WI38 (cell line): ENCODE measurements at regions not wholly inside any gene's neighbourhood (a gene's known extent, or its start where the extent isn't known, plus 50 kb on each side); places are given as distances from the start of the nearest gene placed in this dataset.

Experiments
- H3K4me3 ChIP-seq: 2 replicates; pipeline ENCODE4 v1.5.1; 2011; ENCODE audit warnings: low read depth, mild to moderate bottlenecking, control low read depth, low read length
- CTCF ChIP-seq: IDR thresholded peaks from 2 replicates; pipeline ENCODE4 v1.5.1; 2012; ENCODE audit warnings: low read depth, mild to moderate bottlenecking, control low read depth, low read length

GRCh38 chr12:125836647-125837046, 771.4 kb downstream of the AACS start:
- TF ChIP-seq CTCF, result no peak

GRCh38 chr12:125841332-125841731, 776.1 kb downstream of the AACS start:
- H3K4me3 ChIP-seq, result no peak overlapping the region
- no peak for TF ChIP-seq CTCF

More at GRCh38 chr12:125836647-125837046, 771.4 kb downstream of the AACS start:
- no peak overlapping the region for H3K4me3 ChIP-seq

DNA sequence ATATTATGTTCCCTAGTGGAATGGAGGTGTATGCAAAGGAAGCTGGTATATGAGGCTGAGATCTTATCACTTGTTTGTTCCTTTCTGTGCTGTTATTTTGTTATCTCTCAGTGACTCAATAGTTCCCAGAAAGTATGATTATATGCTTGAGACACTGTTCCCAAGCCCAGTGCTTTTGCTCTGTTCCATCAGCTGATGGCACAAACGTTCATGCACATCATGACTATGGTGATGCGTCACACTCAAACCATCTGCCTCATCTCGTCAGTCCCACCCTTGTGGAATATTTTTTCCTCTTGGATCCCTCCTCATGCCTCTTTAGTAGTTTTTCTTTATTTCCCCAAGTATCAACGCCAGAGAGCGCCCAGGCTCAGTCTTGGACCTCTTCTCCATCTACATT, 786.9 kb downstream of the AACS start:
- TF ChIP-seq CTCF, result no peak
- no peak overlapping the region for H3K4me3 ChIP-seq

GRCh38 chr12:125852679-125853078, 787.4 kb downstream of the AACS start:
- no peak for TF ChIP-seq CTCF
- no peak overlapping the region for H3K4me3 ChIP-seq

DNA sequence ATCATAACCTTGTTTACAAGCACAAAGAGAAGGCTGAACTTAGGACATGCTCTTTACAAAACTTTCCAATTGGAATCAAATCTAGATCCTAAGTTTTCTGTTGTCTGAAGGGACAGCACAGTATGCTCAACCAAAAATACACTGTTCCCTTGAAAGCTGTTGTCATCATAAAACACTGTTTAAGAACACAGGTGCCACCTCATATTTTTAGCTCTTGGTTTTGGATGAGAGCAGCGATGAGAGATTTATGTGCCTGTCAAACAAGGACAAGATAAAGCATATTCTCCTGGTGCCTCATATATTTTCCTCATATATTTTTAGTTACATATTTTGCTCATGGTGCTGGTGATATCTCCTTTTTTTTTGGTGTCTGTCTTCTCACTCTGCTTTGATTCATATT, 788.4 kb downstream of the AACS start:
- no peak for TF ChIP-seq CTCF
- H3K4me3 ChIP-seq, result no peak overlapping the region

DNA sequence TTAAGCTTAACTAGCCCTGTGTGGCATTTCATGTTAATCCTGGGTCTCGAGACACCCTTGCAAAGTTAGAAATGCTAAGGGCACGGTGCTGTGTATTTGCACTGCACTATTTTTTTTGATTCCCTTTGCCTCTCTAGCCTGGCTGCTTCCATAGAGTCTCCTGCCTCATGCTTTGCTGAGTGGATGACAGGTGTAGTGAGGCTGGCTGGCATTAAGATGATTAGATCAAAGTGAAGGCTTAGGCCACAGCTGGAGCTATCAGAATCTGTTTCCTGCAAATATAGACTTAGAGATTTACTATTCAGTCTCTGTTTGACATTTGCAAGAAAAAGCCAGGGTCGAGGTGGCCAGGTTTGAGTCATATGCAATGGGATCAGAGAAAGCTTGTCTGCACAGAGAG, 791.1 kb downstream of the AACS start:
- H3K4me3 ChIP-seq, result no peak overlapping the region
- TF ChIP-seq CTCF, result no peak

DNA sequence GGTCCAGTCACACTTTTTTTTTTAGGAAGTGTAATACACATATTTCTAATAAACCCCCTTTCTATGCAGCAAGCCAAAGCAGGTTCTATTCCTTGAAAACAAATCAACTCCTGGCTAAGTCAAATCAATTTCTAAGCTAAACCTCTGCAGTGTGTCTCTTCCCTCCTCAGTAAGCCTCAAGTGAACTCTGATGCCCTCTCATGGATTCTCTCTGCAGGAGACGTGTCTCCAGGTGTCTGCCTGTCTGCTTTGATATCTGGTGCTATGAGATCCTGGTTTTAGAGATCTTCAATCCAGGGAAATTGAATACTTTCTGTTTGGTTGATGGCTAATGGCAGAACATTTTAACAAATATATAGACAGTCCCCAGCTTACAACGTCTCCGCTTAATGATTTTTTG, 791.7 kb downstream of the AACS start:
- no peak for TF ChIP-seq CTCF
- no peak overlapping the region for H3K4me3 ChIP-seq
